Dedifferentiated amniotic fluid mesenchymal stem cell (primary cell): ENCODE measurements at regions not wholly inside any gene's neighbourhood (a gene's known extent, or its start where the extent isn't known, plus 50 kb on each side); places are given as distances from the start of the nearest gene placed in this dataset.
"Not testable (repeated sequence)": the region's sequence is repeated elsewhere in the genome, so short reads cannot be mapped to it uniquely, and the experiment has no call there.

Experiments
- DNase-seq: peaks from one replicate; pipeline ENCODE4 v3.0.0-alpha.2; 2016; ENCODE audit errors: extremely low spot score

- no peak for DNase-seq
These were observed 146.7 kb downstream of the HLX start for GRCh38 chr1:221025956-221026355.

- DNase-seq = no peak
These were observed 150.9 kb downstream of the HLX start for GRCh38 chr1:221029981-221030649.

- DNase-seq = no peak
These were observed 151.7 kb downstream of the HLX start for GRCh38 chr1:221030990-221031389.

GRCh38 chr1:221031458-221032203 is 152.4 kb downstream of the HLX start:
- DNase-seq = no peak

DNA sequence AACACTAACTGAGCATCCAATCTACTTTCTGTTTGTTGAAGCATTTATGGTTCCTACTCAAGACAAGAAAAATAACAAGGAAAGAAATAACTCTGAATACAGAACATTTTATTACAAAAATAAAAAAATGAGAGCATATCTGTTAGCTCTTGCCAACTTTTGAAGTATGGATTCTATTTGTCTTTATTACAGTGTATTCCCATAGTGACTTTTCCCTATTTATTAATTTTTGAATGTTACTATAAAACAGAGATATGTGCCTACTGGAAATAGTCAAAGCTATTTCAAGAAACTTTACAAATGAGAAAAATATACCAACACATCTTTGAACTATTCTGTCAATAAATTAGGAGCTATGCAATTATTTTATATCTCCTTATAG is 153.0 kb downstream of the HLX start:
- DNase-seq = no peak

DNA sequence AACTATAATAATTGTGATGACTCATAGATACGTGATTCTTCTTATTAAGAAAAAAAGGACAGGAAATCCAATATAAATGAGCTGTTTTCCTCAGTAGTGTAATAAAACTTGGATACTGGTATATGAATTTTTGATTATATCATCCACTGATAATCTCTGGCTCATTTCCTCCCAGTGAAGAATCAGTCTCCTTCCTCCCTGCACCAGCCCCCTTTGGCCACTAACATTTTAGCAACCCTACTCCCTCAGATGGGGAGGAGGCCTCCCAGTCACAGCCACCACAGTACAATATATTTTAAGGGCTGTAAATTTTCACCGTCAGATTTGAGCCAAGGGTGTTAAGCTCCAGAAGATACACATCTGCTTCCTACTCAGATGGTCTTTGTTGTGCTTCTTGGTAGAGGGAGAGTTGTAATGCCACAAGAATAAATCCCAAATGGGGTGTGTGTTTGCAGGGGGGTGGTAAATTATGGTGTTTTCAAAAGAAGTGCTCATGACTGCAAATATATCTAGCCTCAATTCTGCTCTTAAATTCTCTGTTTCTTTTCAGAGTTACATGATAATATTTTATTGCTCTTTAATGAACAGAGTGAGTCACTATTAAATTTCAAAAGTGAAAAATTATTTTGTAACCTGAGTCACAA is 153.5 kb downstream of the HLX start:
- DNase-seq = no peak

DNA sequence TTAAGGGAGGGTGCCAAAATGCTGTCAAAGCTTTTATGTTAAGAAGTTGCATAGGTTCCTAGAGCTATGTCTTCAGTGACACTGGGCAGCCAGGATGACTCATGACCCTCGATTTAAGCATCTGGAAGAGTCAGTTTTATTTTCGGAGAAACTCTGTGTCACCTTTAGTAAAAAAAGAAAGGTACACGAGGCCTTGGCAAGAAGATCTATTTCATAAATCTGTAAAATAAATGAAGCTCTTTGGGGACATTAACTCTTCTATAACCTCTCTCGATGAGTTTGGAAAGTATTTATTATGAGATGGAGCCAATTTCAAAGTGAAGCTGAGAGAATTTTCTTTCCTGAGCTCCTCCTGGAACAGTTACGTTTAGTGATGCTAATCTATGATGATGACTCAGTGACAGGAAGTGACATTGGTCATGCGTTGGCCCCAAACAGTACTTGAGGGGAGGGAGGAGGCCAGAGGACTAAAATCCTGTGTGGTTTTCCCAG is 156.5 kb downstream of the HLX start:
- peak; percentile 29 for DNase-seq

- DNase-seq = no peak
These were observed 160.4 kb downstream of the HLX start for GRCh38 chr1:221039616-221040015.

DNA sequence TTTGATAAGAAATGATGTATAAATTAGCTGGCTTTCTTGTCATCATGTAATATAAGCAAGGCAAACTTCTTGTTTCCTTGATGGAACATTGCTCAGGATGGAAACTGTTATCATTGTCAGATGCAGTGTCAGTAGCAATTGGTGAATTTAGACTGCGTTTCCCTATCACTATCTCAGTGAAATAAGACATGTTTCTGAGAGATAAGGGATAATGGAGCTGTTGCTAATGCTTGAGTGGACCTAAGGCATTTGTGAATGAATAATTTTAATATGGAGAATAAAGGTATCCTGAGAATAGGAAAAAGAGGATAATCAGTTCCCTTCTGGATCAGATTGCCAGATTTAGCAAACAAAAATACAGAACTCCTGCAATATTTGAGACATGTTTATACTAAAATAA is 160.9 kb downstream of the HLX start:
- no peak for DNase-seq

- no peak for DNase-seq
These were observed 161.5 kb downstream of the HLX start for GRCh38 chr1:221040691-221041285.

DNA sequence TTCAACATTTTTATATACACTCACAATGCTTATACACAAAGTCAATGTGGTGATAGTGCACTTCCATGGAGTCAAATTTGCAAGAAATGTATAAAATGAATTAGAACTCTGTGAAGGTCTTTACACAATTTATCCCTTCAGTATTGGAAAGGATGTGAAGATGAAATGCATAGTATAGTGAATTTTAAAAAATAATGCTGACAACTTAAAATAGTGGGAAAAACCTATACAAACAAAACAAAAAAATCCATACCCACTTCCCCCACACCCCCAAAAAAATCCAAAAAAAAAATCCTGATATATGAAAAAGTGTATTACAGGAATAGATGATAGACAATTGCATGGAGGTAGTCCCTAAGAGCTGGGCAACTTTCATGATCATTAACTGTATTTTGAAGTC is 165.3 kb downstream of the HLX start:
- no peak for DNase-seq

- no peak for DNase-seq
These were observed 165.9 kb downstream of the HLX start for GRCh38 chr1:221045151-221045550.

DNA sequence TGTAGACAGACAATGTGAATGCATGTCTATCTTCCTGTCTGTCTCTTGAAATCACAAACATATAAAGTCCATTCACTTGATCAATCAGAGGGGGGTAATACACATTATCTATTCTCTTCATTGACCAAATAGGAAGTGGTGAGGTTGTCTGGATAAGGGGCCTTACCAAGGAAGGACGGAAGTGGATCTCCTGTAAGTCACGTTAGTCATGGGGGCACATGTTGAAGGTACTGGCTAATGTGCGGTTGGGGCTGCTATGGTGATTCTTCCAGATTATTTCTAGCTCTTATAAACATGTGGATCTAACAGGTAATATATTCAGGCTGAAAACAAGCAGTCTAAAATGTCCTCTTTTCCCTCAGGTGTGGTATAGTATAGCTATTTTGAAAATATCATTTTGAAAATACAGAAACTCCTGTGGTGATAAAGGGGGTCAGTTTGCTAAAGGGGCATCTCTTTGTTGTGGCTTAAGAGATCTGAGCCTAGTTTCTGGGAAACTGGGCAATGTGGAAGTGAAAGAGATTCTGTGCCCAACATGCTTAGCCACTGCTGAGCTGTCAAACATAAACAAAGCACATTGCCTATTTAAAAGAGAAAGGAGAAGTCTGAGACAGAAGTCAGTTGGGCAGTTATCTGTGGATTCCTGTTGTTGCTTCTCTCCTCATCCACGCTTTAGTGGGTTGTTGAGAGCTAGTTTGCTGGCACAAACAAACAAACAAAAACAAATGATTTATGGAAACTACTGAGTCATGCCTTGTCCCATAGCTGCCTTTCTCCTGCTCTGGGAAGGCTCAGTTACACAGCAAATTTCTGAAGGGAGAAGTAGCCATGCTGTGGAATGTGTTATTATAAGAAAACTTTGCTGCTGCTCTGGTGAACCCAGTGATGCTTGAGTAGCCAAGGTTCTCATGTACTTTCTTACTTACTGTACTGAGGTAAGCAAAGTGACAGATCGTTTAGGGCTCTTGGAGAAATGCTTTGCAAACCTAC is 166.9 kb downstream of the HLX start:
- DNase-seq = peak; percentile 21

DNA sequence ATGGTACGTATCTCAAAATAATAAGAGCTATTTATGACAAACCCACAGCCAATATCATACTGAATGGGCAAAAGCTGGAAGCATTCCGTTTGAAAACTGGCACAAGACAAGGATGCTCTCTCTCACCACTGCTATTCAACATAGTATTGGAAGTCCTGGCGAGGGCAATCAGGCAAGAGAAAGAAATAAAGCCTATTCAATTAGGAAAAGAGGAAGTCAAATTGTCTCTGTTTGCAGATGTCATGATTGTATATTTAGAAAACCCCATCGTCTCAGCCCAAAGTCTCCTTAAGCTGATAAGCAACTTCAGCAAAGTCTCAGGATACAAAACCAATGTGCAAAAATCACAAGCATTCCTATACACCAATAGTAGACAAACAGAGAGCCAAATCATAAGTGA is 172.1 kb downstream of the HLX start:
- not testable (repeated sequence) for DNase-seq

DNA sequence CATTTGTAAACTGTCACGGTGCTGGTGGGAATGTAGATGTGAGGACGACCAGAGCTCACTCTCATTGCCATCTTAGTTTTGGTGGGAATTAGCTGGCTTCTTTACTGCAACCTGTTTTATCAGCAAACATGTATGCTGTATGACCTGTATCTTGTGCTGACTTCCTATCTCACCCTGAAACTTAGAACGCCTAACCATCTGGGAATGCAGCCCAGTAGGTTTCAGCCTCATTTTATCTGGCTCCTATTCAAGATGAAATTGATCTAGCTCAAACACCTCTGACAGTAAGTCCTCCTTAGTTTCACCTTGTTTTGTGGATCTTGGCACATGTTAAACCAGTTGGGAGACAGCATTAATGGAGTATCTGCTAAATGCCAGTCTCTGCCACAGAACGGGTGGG is 174.6 kb downstream of the HLX start:
- DNase-seq = no peak

DNA sequence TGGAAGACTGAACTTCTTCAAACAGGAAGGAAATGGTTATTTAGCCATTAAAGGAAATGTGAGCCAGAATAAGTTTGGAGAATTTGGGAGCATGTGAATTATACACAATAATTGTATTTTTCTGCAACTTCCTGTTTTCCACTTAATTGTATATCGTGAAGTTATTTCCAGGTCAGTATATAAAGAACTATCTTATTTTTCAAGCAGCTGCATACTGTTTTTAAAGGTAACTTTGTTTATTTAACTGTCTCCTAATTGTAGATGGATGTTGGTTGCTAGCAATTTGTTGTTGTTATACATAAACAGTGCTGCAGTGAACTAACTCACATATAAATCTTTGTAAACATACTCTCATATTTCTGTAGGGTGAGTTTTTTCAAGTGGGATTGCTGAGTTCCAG is 180.3 kb downstream of the HLX start:
- no peak for DNase-seq

DNA sequence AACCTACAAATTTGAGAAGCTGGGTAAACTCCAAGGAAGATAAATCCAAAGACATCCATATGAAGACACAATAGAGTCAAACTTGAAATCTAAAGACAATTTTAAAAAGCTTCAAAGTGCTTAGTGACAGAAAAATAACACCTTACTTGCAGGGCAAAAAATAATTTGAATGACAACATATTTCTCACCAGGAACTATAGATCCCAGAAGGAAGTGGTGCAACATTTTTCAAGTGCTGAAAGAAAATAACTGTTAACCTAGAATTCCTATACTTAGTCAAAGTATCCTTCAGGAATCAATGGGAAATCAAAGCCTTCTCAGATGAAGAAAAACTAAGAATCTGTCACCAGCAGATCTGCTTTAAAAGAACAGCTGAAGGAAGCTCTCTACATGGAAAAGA is 184.4 kb downstream of the HLX start:
- no peak for DNase-seq

- DNase-seq = no peak
These were observed 187.2 kb downstream of the HLX start for GRCh38 chr1:221066351-221067001.

DNA sequence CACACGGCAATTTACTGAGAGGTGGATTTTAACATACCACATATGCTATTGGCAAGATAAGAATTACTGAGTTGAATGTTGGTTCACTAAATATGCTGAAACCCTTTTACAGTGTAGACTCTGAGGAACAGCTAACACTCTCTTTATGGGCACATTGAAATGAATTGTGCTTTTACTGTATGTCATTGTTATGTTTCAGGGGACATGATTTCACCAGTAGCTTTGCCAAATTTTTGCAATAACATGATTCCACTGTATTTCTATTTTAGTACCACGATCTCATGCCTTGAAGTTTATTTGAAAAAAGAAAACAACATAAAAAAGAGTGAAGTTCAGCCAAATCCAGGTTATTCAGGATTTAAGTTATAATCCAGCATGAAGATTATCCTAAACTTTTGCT is 188.5 kb downstream of the HLX start:
- peak; percentile 29 for DNase-seq

- no peak for DNase-seq
These were observed 190.1 kb downstream of the HLX start for GRCh38 chr1:221069178-221069903.
